ENCODE measurements at regions not wholly inside any gene's neighbourhood (a gene's known extent, or its start where the extent isn't known, plus 50 kb on each side); places are given as distances from the start of the nearest gene placed in this dataset.

DNA sequence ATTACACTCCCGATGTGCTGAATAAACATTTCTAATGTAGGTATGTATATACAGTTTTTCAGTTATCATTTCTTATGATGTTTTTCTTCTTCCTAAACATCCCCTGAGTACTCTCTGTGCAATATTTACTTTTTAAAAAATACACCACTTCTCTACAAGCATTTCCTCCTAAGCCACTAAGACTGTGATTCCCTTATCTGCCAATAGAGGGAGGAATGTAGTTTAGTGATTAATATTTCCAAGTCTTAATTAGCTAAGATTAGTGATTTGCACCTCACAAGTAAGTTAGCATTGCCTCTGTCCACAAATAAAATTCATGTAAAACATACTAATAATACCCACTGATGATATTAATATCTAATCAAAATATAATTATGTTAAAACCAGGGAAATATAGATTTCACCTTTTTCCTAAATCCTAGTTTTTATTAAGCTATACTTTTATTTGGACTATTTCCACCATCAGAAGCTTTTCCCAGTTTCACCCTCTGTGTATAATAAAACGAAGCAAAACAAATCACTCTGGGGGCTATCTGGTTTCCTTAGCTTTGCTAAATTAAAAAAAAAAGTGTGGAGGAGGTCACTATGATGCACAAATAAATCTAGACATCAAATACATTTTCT, 909.1 kb downstream of the FAT4 start:
- H3K4me3 ChIP-seq (ENCODE audit: low read length), result no peak overlapping the region
- DNase-seq (ENCODE audit: low read depth), result peak; percentile 26
- TF ChIP-seq, protein P1, sequence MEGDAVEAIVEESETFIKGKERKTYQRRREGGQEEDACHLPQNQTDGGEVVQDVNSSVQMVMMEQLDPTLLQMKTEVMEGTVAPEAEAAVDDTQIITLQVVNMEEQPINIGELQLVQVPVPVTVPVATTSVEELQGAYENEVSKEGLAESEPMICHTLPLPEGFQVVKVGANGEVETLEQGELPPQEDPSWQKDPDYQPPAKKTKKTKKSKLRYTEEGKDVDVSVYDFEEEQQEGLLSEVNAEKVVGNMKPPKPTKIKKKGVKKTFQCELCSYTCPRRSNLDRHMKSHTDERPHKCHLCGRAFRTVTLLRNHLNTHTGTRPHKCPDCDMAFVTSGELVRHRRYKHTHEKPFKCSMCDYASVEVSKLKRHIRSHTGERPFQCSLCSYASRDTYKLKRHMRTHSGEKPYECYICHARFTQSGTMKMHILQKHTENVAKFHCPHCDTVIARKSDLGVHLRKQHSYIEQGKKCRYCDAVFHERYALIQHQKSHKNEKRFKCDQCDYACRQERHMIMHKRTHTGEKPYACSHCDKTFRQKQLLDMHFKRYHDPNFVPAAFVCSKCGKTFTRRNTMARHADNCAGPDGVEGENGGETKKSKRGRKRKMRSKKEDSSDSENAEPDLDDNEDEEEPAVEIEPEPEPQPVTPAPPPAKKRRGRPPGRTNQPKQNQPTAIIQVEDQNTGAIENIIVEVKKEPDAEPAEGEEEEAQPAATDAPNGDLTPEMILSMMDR (conservative IDR thresholded peaks at IDR 0.05; ENCODE audit: low read length), result peak; percentile 89

DNA sequence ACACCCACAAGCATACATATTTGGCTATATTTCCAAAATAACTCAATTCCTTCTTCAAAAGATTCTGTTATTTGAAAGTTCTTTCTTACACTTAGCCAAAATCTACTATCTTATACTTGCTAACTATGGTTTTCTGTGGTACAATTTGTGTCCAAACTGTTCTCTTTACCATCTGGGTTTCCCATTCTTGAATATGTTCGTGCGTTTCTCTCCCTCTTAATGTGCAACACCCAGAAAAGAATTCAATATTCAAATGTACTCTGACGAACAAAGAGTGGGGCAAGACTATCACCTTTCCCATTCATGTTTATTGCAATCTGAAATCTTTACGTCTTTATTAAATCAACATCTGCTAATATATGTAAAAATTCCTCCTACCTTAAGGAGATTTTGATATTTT, 912.7 kb downstream of the FAT4 start:
- H3K4me3 ChIP-seq (ENCODE audit: low read length), result no peak overlapping the region
- TF ChIP-seq, protein P1 (conservative IDR thresholded peaks at IDR 0.05; ENCODE audit: low read length), result no peak
- DNase-seq (ENCODE audit: low read depth), result no peak

DNA sequence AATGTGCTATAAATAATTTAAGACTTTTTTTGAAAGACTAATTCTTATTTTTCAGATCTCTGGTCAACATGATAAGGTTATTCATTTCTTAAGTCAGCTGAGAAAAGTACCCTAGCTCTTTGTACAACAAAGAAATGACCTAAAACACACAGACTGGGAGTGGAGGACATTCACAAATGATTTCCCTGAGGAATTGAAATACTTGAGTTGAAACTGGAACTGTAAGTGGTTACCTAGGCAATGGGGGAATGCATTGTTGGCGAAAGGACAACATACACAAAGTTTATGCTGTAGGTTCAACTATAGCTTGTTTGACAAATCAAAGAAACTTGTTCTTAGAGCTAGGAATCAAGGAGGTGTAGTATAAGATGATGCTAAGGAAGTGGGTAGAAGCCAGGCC, 915.5 kb downstream of the FAT4 start:
- no peak for DNase-seq (ENCODE audit: low read depth)
- TF ChIP-seq, protein P1 (conservative IDR thresholded peaks at IDR 0.05; ENCODE audit: low read length), result no peak
- H3K4me3 ChIP-seq (ENCODE audit: low read length), result no peak overlapping the region

DNA sequence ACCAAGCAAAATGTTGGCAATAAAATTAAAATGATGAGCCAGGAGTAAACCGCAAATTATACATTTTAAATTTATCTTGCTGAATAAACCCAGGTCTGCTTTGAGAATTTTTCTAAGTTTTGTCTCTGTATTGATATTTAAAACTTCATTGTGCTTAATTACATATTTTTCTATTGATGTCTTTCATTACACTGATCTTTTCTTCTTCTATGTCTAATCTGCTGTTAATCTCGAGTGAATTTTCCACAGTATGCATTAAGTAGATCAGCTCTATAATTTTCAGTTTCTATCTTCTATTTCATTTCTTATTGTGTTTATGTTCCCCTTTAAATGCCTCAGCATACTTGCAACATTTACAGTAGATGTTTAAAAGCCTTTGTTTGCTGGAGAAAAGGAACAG, 918.7 kb downstream of the FAT4 start:
- TF ChIP-seq, protein P1 (conservative IDR thresholded peaks at IDR 0.05; ENCODE audit: low read length), result no peak
- no peak overlapping the region for H3K4me3 ChIP-seq (ENCODE audit: low read length)
- DNase-seq (ENCODE audit: low read depth), result no peak

DNA sequence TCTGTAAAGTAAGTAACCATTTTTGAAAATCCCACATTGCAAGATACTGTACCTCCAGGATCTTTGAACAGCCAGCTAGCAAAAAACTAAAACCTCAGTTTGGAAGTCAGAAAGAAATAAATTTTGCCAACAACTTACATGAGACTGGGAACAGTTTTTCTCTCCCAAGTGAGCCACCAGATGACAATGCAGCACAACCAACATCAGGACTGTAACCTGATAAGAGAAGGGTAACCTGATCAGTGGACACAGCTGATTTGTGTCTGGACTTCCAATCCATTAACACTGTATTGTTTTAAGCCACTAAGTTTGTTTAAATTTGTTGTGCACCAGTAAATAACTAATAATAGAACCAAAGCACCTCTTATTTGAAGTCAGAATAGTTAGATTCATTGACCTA, 923.3 kb downstream of the FAT4 start:
- no peak for DNase-seq (ENCODE audit: low read depth)
- TF ChIP-seq, protein P1 (conservative IDR thresholded peaks at IDR 0.05; ENCODE audit: low read length), result no peak
- no peak overlapping the region for H3K4me3 ChIP-seq (ENCODE audit: low read length)

DNA sequence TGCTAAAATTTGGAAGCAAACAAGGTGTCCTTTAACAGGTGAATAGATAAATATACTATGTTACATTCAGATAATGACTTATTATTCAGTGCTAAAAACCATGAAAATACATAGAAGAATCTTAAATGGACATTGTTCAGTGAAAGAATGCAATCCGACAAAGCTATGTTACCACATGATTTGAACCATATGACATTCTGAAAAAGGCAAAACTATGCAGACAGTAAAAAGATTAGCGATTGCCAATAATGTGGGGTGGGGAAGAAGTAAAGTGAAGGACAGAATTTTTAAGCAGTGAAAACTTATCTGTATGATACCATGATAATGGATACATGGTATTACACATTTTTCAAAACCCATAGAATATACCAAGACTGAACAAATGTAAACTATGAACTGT, 926.9 kb downstream of the FAT4 start:
- no peak overlapping the region for H3K4me3 ChIP-seq (ENCODE audit: low read length)
- TF ChIP-seq, protein P1 (conservative IDR thresholded peaks at IDR 0.05; ENCODE audit: low read length), result no peak
- DNase-seq (ENCODE audit: low read depth), result peak; percentile 72

DNA sequence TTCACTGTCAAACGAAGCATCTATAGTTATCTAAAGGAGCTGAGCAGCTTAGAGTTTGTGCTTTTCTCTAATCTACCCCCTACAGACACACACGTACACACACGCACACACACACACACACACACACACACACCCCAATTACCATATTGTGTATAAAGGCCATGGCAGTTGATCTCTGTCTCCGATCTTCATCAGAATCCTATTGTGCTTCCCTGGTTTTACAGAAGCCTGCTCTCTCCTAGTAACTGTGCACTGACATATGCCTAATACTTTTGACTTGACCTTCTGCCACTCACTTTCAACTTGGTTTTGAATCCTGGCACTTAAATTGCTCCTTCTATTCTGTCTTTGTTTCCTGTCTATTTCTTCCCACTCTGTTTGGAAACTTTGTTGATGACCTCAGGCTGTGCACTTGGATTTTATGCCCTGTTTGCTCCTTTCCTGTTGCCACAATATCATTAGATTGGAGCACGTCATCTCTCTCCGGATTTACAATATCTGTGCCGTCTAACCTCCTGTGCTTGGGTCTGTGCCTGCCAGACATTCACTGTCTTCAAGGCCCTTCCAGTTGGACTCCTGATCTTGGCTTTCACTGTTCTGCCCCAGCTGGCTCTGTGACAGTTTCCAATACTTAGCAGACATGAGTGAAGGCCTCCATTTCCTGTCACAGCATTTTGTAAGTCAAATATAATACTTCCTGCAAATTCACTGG, 928.1 kb downstream of the FAT4 start:
- TF ChIP-seq, protein P1 (conservative IDR thresholded peaks at IDR 0.05; ENCODE audit: low read length), result no peak
- DNase-seq (ENCODE audit: low read depth), result peak; percentile 32
- H3K4me3 ChIP-seq (ENCODE audit: low read length), result no peak overlapping the region
